Neural progenitor cell (in vitro differentiated cells): ENCODE measurements at regions not wholly inside any gene's neighbourhood (a gene's known extent, or its start where the extent isn't known, plus 50 kb on each side); places are given as distances from the start of the nearest gene placed in this dataset.

Experiments
- DNase-seq: peaks from one replicate; pipeline ENCODE4 v3.0.0-alpha.2; 2016; ENCODE audit warnings: low spot score
- H2AFZ ChIP-seq: fragments of 200-600 bp; sonication (generic); replicated peaks from 2 replicates; pipeline ENCODE4 v1.6.1; 2016; ENCODE audit warnings: antibody characterized with exemption
- H3F3A ChIP-seq: fragments of 200-600 bp; sonication (generic); 2 replicates; pipeline ENCODE4 v1.6.1; 2016; ENCODE audit warnings: antibody characterized with exemption, low read depth
- H3K27ac ChIP-seq: fragments of 200-600 bp; sonication (generic); 2 replicates; pipeline ENCODE4 v1.5.1; 2016; ENCODE audit warnings: mild to moderate bottlenecking
- H3K27me3 ChIP-seq: fragments of 200-600 bp; sonication (generic); 2 replicates; pipeline ENCODE4 v1.6.1; 2016; ENCODE audit warnings: mild to moderate bottlenecking, moderate library complexity
- H3K36me3 ChIP-seq: fragments of 200-600 bp; sonication (generic); 2 replicates; pipeline ENCODE4 v1.5.1; 2016
- H3K4me1 ChIP-seq: fragments of 200-600 bp; sonication (generic); 2 replicates; pipeline ENCODE4 v1.6.1; 2016; ENCODE audit warnings: mixed run types
- H3K4me2 ChIP-seq: fragments of 200-600 bp; sonication (generic); 2 replicates; pipeline ENCODE4 v1.6.1; 2016
- H3K4me3 ChIP-seq: fragments of 200-600 bp; sonication (generic); 2 replicates; pipeline ENCODE4 v1.5.1; 2016
- H3K79me2 ChIP-seq: fragments of 200-600 bp; sonication (generic); 2 replicates; pipeline ENCODE4 v1.6.1; 2016; ENCODE audit warnings: low read depth
- H3K9ac ChIP-seq: fragments of 200-600 bp; sonication (generic); 2 replicates; pipeline ENCODE4 v1.6.1; 2016
- H3K9me3 ChIP-seq: fragments of 200-600 bp; sonication (generic); 2 replicates; pipeline ENCODE4 v1.5.1; 2016; ENCODE audit warnings: low read depth
- H4K20me1 ChIP-seq: fragments of 200-600 bp; sonication (generic); 2 replicates; pipeline ENCODE4 v1.6.1; 2016; ENCODE audit warnings: low read depth
- H3K27ac Mint-ChIP-seq: 3 replicates; pipeline ENCODE4 v1.8.0; 2021; ENCODE audit warnings: mixed read lengths
- H3K27me3 Mint-ChIP-seq: 2 replicates; pipeline ENCODE4 v1.8.0; 2022; ENCODE audit warnings: low read depth, mild to moderate bottlenecking, inconsistent platforms, moderate library complexity, mixed read lengths; ENCODE audit not compliant: insufficient read depth
- H3K36me3 Mint-ChIP-seq: 3 replicates; pipeline ENCODE4 v1.8.0; 2021; ENCODE audit warnings: mixed read lengths
- H3K4me1 Mint-ChIP-seq: 3 replicates; pipeline ENCODE4 v1.8.0; 2021; ENCODE audit warnings: mixed read lengths
- H3K4me3 Mint-ChIP-seq: 3 replicates; pipeline ENCODE4 v1.8.0; 2021; ENCODE audit warnings: mild to moderate bottlenecking, moderate library complexity, mixed read lengths
- H3K9me3 Mint-ChIP-seq: 3 replicates; pipeline ENCODE4 v1.8.0; 2020; ENCODE audit warnings: mixed read lengths
- EZH2 ChIP-seq: fragments of 200-600 bp; sonication (generic); IDR thresholded peaks from 2 replicates; pipeline ENCODE4 v1.6.1; 2017; ENCODE audit warnings: antibody characterized with exemption, mild to moderate bottlenecking, moderate library complexity
- EZH2phosphoT487 ChIP-seq: fragments of 200-600 bp; sonication (generic); IDR thresholded peaks from 2 replicates; pipeline ENCODE4 v1.6.1; 2017; ENCODE audit warnings: antibody characterized with exemption
- TF ChIP-seq, protein P1 (sequence below): fragments of 200-600 bp; sonication (generic); IDR thresholded peaks from 2 replicates; pipeline ENCODE4 v1.5.1; 2017; ENCODE audit warnings: antibody characterized with exemption, mild to moderate bottlenecking

- H3K27me3 Mint-ChIP-seq: no peaks in the 10 kb centered on the region
- DNase-seq: no peak
- Histone ChIP-seq H4K20me1 (no peaks in the 10 kb centered on the region), H3K36me3 (no peaks in the 10 kb centered on the region), H3K4me3 (no peak overlapping the region), H3K4me1 (peaks cover 5% of the 10 kb centered on the region), H3K27ac (no peak overlapping the region), H2AFZ (no peak overlapping the region), H3K27me3 (no peaks in the 10 kb centered on the region), H3K9me3 (no peaks in the 10 kb centered on the region), H3F3A (no peaks in the 10 kb centered on the region), H3K9ac (no peak overlapping the region), H3K4me2 (no peak overlapping the region), H3K79me2 (no peaks in the 10 kb centered on the region)
- H3K36me3 Mint-ChIP-seq: no peaks in the 10 kb centered on the region
- H3K27ac Mint-ChIP-seq: no peak overlapping the region
- H3K4me1 Mint-ChIP-seq: peaks cover 18% of the 10 kb centered on the region
- no peak overlapping the region for H3K4me3 Mint-ChIP-seq
- TF ChIP-seq EZH2 (no peak), EZH2phosphoT487 (no peak)
- TF ChIP-seq, protein P1, sequence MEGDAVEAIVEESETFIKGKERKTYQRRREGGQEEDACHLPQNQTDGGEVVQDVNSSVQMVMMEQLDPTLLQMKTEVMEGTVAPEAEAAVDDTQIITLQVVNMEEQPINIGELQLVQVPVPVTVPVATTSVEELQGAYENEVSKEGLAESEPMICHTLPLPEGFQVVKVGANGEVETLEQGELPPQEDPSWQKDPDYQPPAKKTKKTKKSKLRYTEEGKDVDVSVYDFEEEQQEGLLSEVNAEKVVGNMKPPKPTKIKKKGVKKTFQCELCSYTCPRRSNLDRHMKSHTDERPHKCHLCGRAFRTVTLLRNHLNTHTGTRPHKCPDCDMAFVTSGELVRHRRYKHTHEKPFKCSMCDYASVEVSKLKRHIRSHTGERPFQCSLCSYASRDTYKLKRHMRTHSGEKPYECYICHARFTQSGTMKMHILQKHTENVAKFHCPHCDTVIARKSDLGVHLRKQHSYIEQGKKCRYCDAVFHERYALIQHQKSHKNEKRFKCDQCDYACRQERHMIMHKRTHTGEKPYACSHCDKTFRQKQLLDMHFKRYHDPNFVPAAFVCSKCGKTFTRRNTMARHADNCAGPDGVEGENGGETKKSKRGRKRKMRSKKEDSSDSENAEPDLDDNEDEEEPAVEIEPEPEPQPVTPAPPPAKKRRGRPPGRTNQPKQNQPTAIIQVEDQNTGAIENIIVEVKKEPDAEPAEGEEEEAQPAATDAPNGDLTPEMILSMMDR: no peak
- H3K9me3 Mint-ChIP-seq: no peaks in the 10 kb centered on the region
These were observed 995.4 kb downstream of the TUSC7 start for GRCh38 chr3:117705011-117705410.

DNA sequence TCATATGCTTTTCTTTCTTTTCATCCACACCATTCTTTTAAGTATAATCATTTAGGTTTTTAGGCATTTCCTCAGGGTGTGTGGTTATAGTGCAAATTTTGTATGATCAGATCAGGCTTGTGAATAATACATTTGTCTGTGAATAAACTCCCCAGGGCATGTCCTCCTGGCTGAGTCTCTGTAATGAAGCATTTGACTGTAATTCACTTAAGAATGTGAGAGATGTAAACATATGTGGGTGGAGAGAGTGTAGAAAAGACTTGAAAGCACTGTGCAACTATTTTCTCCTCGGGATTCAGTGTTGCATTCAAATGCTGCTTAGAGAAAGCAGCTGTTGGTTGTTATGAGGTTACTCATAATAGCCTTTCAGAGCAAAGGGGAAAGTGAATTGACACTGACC, 996.5 kb downstream of the TUSC7 start:
- Histone ChIP-seq H2AFZ (no peak overlapping the region), H3F3A (no peaks in the 10 kb centered on the region), H3K9me3 (no peaks in the 10 kb centered on the region), H3K9ac (no peak overlapping the region), H3K27me3 (no peaks in the 10 kb centered on the region), H3K36me3 (no peaks in the 10 kb centered on the region), H3K79me2 (no peaks in the 10 kb centered on the region), H3K27ac (no peak overlapping the region), H3K4me1 (peaks cover 5% of the 10 kb centered on the region), H3K4me2 (no peak overlapping the region), H4K20me1 (no peaks in the 10 kb centered on the region), H3K4me3 (no peak overlapping the region)
- Mint-ChIP-seq H3K4me1 (peaks cover 9% of the 10 kb centered on the region), H3K27ac (no peak overlapping the region), H3K4me3 (no peak overlapping the region), H3K27me3 (no peaks in the 10 kb centered on the region), H3K9me3 (no peaks in the 10 kb centered on the region), H3K36me3 (no peaks in the 10 kb centered on the region)
- no peak for DNase-seq
- TF ChIP-seq EZH2phosphoT487: no peak
- TF ChIP-seq, protein P1: no peak
- TF ChIP-seq EZH2: no peak

DNA sequence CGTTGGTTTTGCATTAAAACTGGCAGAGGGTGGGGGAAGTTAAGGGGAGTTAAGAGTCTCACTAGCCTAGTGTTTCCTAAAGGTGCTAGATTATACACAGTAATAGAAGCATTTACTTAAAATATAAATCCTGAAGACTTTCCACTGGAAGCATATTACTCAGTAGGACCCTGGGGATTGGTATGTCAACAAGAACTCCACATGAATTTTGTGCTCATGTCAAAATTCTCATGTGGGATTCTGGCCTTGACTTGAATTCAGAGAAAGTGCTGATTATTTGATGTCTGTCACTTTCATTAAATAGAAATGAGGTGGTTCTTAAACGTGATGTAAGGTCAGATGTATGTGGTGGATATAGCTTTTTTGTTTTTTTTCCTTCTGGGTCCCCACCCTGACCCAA, 997.2 kb downstream of the TUSC7 start:
- Mint-ChIP-seq H3K4me3 (no peak overlapping the region), H3K9me3 (no peaks in the 10 kb centered on the region), H3K27ac (no peak overlapping the region), H3K27me3 (no peaks in the 10 kb centered on the region), H3K4me1 (peaks cover 2% of the 10 kb centered on the region), H3K36me3 (no peaks in the 10 kb centered on the region)
- H3K9me3 ChIP-seq: no peaks in the 10 kb centered on the region
- H2AFZ ChIP-seq: no peak overlapping the region
- H3K9ac ChIP-seq: no peak overlapping the region
- no peak overlapping the region for H3K4me3 ChIP-seq
- H3F3A ChIP-seq: no peaks in the 10 kb centered on the region
- no peaks in the 10 kb centered on the region for H4K20me1 ChIP-seq
- TF ChIP-seq EZH2 (no peak), EZH2phosphoT487 (no peak)
- TF ChIP-seq, protein P1: no peak
- H3K27ac ChIP-seq: no peak overlapping the region
- H3K4me2 ChIP-seq: no peak overlapping the region
- peaks cover 5% of the 10 kb centered on the region for H3K4me1 ChIP-seq
- no peak for DNase-seq
- no peaks in the 10 kb centered on the region for H3K27me3 ChIP-seq
- no peaks in the 10 kb centered on the region for H3K79me2 ChIP-seq
- H3K36me3 ChIP-seq: no peaks in the 10 kb centered on the region

DNA sequence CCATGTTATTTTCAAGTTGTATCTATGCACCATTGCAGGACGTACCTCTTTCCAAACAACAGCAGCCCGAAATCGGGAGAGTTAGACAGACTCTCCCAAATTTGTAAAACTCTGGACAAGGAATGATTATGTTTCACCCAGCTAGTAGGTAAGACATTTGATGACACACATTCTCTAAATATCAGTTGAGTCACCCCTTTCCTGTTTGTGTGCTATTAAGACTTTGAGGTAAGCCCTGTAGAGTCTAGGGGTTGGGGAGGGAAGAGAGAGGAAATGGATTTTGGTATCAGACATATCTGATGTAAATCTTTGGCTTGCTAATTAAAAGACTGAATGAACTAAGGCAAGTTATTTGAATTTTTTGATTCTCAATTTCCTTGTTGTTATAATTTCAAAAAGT, 999.0 kb downstream of the TUSC7 start:
- Histone ChIP-seq H3K4me1 (peaks cover 5% of the 10 kb centered on the region), H3F3A (no peaks in the 10 kb centered on the region), H2AFZ (no peak overlapping the region), H3K27ac (no peak overlapping the region), H3K4me2 (no peak overlapping the region), H3K9ac (no peak overlapping the region), H3K4me3 (no peak overlapping the region), H3K9me3 (no peaks in the 10 kb centered on the region), H3K27me3 (no peaks in the 10 kb centered on the region), H3K79me2 (no peaks in the 10 kb centered on the region), H3K36me3 (no peaks in the 10 kb centered on the region), H4K20me1 (no peaks in the 10 kb centered on the region)
- no peak for DNase-seq
- H3K27ac Mint-ChIP-seq: no peak overlapping the region
- H3K9me3 Mint-ChIP-seq: no peaks in the 10 kb centered on the region
- TF ChIP-seq EZH2phosphoT487 (no peak), EZH2 (no peak)
- TF ChIP-seq, protein P1: no peak
- no peak overlapping the region for H3K4me3 Mint-ChIP-seq
- no peaks in the 10 kb centered on the region for H3K27me3 Mint-ChIP-seq
- H3K4me1 Mint-ChIP-seq: no peaks in the 10 kb centered on the region
- no peaks in the 10 kb centered on the region for H3K36me3 Mint-ChIP-seq
